ENCODE measurements at regions not wholly inside any gene's neighbourhood (a gene's known extent, or its start where the extent isn't known, plus 50 kb on each side); places are given as distances from the start of the nearest gene placed in this dataset.
"Not testable (repeated sequence)": the region's sequence is repeated elsewhere in the genome, so short reads cannot be mapped to it uniquely, and the experiment has no call there.

DNA sequence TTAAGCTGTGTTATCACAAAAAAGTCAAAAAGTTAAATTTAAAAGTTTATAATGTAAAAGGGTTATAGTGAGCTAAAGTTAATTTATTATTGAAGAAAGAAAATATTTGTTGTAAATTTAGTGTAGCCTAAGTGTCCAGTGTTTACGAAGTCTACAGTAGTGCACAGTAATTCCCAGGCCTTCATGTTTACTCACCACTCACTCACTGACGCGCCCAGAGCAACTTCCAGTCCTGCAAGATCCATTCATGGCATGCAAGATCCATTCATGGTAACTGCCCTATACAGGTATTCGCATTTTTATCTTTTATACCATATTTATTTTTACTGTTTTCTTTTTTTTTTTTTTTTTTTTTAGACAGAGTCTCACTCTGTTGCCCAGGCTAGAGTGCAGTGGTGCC, 69.5 kb downstream of the TPRA1 start:
- DNase-seq (ENCODE audit: low read depth in 2 of 2) = no peak

DNA sequence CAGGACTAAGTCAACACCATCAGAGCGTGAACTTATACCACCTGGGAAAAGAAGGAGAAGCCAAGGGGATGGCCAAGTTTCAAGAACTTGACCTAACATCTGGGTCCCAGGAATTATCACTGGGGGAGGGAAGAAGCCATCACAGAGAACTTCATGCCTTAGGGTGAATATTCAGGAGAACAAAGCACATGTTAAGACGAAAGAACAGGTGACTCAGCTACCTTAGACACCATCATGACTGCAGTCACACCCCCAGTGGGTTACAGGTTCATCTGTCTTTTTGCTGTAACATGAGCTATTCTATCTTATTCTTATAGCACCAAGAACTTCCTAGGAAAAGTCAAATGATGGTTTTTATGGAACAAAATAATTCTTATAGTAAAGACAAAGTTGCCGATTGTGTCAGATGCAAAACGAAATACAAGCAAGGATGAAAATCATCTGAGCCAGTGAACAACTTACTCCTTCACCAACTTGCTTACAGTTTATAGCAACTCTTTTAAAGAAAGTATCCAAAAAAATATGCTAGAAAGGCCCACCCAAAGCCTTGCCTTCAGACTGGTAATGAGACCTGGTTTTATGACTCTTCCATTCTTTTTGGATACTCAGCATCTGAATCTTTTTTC, 72.0 kb downstream of the TPRA1 start:
- no peak for DNase-seq (ENCODE audit: low read depth in 2 of 2)

- DNase-seq (ENCODE audit: low read depth in 2 of 2) = no peak
These were observed 78.3 kb downstream of the TPRA1 start for GRCh38 chr3:127512256-127512655.

DNA sequence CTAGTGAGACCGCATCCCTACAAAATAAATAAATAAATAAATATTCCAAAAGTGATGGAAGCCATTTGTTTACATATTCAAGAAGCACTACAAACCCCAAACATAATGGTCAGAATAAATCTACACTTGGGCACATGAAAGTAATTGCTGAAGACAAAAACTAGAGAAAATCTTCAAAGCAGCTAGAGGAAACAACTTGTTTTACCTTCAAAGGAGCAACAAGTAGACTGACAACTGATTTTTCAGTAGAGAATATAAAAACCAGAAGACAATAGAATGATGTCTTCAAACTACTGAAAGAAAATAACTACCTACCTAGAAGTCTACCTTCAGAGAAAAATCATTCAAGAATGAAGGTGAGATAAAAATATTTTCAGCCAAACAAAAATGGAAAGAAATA, 89.4 kb downstream of the TPRA1 start:
- DNase-seq (ENCODE audit: low read depth in 2 of 2) = no peak

DNA sequence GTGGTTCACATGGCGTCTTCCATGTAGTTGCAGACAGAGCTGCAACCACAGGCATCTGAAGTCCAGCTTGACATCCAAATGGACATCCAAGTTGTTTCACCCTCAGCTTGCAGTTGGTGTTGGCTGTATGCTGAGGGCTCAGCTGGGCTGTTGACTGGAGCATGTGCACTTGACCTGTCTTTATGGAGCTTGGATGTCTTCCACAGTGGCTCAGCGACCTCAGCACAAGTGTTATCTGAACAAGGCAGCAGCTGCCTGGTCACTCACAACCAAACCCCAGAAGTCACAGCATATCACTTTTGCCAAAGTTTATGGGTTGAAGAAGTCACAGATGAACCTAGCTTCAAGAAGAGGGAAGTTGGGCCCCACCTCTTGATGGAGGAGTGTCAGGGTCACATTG, 92.9 kb downstream of the TPRA1 start:
- no peak for DNase-seq (ENCODE audit: low read depth in 2 of 2)

- no peak for DNase-seq (ENCODE audit: low read depth in 2 of 2)
These were observed 93.4 kb downstream of the TPRA1 start for GRCh38 chr3:127497166-127497565.

DNA sequence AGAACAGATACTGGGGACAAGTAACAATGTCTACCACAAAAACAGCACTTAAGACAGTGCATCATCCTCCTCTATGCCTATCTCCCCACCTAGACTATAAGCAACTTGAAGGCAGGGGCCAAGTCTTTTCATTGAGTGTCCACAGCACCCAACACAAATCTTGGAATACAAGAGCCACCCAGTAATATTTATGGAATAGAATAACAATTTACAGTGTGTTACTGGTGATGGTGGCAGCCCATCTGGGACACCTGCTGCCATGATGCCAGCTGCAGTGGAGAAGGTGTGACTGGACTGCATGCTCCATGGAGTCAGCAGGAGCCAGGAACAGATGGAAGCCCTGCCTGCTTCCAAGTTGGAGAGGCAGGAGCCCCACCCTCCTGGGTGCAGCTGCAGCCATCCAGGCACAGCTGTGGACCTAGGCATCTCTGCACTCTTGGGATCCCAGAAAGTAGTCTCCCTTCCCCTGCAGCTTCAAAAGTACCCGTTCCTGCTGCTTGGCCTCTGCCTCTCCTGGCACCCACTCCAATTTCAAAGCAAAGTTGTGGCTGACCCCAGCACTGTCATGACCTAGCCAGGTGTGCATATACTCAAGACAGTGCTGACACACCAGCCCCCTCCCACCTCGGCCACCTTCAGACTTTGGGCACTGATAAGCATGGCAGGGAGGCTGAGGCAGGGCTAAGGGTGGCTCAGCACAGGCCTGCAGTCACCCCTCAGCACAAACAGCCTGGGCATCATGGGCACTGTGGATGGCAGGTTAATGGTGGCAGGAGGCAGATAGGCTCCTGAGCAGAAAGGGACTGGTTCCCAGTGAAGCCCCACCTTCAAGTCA, 94.5 kb downstream of the TPRA1 start:
- DNase-seq (ENCODE audit: low read depth in 2 of 2) = no peak

DNA sequence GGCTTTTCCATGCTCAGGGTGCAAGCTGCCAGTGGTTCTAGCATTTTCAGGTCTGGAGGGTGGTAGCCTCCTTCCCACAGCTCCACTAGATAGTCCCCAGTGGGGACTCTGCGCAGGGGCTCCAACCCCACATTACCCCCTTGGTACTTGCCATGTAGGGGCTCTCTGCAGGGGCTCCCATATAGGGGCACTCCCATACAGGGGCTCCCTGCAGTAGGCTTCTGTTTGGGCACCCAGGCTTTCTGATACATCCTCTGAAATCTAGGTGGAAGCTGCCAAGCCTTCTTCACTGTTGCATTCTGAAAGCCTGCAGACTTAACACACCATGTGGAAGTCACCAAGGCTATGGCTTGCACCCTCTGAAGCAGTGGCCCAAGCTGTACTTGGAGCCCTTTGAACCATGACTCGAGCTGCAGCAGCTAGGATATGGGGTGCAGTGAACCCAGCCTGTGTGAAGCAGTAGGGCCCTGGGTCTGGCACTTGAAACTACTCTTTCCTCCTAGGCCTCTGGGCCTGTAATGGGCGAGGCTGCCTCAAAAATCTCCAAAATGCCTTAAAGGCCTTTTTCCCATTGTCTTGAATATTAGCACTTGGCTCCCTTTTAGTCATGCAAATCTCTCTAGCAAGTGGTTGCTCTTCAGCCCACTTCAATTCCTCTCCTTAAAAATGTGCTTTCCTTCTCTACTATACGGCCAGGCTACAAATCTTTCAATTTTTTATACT, 96.4 kb downstream of the TPRA1 start:
- DNase-seq (ENCODE audit: low read depth in 2 of 2) = no peak

DNA sequence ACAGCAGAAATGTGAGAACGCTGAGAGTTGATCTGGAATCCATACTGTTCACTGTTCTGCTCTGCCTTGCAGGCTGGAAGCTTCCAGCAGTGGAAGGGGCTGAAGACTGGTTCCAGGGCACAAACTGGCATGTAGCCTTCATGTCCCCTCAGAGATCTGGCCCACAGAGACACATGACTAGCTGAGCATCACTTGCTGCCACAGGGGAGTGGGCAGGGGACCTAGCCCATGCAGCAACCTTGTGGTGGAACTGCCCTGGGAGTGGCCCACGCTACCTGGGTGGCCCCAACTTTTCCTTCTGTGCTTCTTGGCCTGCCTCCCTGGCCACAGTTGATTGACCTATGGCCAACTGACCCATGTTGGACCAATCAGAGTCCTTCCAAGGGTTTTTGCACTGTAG, 98.1 kb downstream of the TPRA1 start:
- DNase-seq (ENCODE audit: low read depth in 2 of 2) = no peak

GRCh38 chr3:127491909-127492308, 98.6 kb downstream of the TPRA1 start:
- DNase-seq (ENCODE audit: low read depth in 2 of 2) = no peak

DNA sequence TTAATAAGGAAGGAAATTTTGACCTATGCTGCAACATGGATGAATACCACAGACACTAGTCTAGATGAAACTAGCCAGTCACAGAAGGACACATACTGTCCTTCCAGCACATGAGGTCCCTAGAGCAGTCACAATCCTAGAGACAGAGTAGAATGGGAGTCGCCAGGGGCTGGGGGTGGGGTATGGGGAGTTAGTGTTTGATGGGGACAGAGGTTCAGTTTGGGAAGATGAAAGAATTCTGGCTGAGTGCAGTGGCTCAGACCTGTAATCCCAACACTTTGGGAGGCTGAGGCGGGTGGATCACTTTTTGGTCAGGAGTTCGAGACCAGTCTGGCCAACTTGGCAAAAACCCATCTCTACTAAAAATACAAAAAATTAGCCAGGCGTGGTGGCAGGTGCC, 99.2 kb downstream of the TPRA1 start:
- DNase-seq (ENCODE audit: low read depth in 2 of 2) = no peak

DNA sequence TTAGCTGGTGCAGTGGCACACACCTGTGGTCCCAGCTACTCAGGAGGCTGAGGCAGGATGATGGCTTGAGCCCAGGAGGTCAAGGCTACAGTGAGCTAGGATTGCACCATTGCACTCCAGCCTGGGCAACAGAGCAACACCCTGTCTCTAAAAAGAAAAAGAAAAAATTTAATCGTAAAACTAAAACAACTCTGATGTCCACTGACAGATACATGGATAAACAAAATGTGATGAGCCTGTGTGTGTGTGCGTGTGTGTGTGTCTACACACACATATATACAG, 99.6 kb downstream of the TPRA1 start:
- not testable (repeated sequence) for DNase-seq (ENCODE audit: low read depth in 2 of 2)

DNA sequence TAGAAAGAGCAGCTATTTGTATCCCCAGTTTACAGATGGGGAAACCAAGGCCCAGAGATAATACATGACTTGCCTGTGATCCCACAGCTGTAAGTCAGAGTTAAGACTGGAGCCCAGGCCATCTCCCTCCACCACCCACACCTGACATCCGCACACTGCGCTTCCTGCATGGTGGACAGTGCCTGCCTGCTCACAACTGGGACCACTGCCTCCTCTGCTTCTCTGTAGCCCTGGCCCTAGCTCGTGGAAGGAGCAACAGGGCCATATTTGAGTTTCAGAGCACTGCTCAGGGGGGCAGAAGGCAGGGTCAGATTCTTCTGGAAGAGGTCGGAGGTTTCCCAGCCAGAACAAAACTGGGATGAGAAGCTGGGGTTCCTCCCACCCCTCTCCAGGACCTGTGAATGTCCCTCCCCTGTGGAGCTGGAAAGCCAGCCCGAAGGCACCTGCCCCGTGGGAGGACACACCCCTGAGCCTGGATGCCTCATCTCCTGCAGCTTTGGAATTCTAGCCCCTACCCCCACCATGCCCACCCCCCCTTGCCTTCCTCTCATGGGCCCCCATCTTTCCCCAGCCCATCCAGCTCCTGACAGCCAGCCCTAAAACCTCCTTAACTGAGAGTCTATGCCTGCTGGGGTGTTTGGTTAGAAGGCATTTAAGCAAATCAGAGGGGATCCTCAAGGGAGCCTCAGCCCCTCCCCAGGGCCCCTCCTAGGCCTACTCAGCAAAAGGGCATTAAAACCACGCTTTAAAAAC, 100.1 kb downstream of the TPRA1 start:
- DNase-seq (ENCODE audit: low read depth in 2 of 2) = no peak

DNA sequence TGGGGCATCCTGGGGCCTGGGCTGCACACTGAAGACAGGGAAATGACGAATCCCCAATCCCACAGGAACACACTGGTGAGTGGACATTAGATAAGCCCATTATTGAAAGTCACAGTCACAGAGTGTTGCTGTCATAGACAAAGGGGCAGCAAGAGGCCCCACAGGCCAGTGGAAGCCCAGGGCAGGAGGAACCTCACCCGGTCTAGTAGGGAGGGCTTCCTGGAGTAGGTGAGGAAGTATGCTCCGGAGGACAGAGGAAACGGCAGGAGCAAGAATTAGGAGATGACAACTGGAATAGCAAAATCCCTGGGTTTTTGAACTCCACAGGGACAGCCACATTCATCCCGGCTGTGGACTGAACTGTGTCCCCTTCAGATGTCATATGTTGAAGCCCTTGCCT, 101.2 kb downstream of the TPRA1 start:
- no peak for DNase-seq (ENCODE audit: low read depth in 2 of 2)

- no peak for DNase-seq (ENCODE audit: low read depth in 2 of 2)
These were observed 101.8 kb downstream of the TPRA1 start for GRCh38 chr3:127488740-127489139.

DNA sequence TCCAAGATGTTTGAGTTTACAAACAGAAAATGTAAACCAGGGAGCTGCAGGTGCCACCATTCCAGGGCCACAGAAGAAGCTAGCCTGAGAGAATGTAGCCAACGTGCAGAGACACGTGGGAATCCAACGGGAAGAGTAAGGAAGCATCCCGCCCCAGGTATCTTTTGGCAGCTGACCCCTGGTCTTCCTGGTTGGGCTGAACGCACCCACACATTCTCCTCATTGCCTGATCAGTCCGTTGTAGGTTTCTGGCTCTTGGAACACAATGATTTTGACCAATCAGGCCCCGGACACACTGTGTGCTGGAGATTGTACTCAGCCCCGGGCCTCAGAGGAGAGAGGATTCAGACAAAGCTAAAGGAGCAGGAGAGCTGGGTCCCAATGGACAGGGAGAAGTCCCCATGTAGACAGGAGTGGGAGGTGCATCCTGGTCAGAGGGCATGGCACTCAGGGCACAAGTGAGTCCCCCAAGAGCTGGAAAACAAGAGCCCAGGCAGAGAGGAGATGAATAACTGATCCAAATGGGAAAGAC, 102.3 kb downstream of the TPRA1 start:
- DNase-seq (ENCODE audit: low read depth in 2 of 2) = no peak

- no peak for DNase-seq (ENCODE audit: low read depth in 2 of 2)
These were observed 103.3 kb downstream of the TPRA1 start for GRCh38 chr3:127487196-127487595.

- DNase-seq (ENCODE audit: low read depth in 2 of 2) = no peak
These were observed 104.1 kb downstream of the TPRA1 start for GRCh38 chr3:127486321-127486944.

DNA sequence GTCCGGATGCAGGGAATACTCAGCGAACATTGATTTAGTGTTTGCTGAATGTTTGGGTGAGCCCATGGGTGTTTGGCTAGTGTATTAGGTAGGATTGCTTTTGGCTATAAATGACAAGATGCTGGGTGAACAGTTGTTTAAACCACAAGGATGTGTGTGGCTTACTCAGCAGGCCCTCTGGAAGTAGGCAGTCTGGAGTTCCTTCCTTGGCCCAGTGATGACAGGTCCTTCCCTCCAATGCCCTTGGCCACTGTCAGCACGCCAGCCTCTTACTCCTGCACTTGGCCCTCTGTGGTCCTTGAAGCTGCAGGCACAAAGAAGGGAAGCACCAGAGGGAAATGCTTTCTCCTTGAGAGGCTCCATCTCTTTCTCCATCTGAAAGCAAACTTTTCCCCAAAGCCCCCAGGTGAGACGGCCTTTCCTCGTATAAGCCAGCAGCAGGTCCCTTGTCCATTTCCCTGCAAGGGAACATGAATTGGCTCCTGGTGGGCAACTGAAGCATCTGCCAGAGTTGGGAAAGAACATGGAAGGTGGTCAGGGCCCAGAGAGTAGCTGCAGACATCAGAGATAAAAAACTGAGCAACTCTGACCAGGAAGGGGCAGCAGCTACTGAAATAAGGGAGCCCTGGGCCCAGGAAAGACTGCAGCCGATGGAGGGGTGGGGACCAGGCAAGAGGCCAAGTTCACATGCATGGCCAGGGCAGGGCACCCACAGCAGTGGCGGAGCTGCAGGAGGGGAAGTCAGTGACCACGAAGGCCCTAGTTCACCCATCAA, 105.0 kb downstream of the TPRA1 start:
- no peak for DNase-seq (ENCODE audit: low read depth in 2 of 2)

DNA sequence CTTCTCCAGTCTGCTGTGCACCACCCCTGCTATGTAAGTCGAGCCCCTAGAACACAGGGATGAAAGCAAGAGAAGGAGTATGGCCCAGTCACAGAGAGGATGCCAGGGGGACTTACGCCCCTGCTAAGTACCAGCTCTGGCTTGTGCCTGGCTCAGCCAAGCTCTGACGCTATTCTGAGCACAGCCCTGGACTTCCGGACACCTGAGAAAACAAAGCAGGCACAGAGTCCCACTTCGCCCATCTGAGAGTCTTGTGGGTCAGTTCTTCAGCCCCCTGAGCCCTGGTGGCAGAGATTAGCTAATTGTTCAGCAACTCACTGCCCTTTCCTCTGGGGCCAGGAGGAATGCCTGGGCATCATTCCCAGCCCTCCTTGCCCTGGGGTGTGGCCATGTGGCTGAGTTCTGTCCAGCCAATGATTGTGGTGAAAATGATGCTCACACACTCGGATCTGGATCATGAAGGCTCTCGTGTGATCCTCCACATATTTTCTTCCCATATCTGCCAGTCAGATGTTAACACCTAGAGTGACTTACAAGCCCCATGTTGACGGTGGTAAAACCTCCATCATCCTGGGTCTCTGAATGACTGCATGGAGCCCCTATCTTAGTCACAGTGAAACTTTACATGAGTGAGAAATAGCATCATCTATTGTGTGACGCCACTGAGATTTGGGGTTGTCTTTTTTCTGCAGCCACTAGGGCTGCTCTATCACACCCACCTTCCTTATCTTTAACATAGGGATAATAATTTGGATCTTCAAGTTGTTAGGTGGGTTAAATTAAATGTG, 105.7 kb downstream of the TPRA1 start:
- DNase-seq (ENCODE audit: low read depth in 2 of 2) = no peak
